ENCODE measurements at regions not wholly inside any gene's neighbourhood (a gene's known extent, or its start where the extent isn't known, plus 50 kb on each side); places are given as distances from the start of the nearest gene placed in this dataset.
"Not testable (repeated sequence)": the region's sequence is repeated elsewhere in the genome, so short reads cannot be mapped to it uniquely, and the experiment has no call there.

GRCh38 chr18:34942276-34942675, 98.9 kb upstream of the MAPRE2 start:
- DNase-seq (ENCODE audit: low read depth in 2 of 2), result peak in 1 of 2 donors; percentile 3

- no peak for DNase-seq (ENCODE audit: low read depth in 2 of 2)
Measured at GRCh38 chr18:34942975-34943374, 98.2 kb upstream of the MAPRE2 start.

GRCh38 chr18:34943587-34943986, 97.6 kb upstream of the MAPRE2 start:
- no peak for DNase-seq (ENCODE audit: low read depth in 2 of 2)

- peak in 1 of 2 donors; percentile 8 for DNase-seq (ENCODE audit: low read depth in 2 of 2)
Measured at GRCh38 chr18:34947711-34948125, 93.5 kb upstream of the MAPRE2 start.

GRCh38 chr18:34951625-34952379, 89.4 kb upstream of the MAPRE2 start:
- DNase-seq (ENCODE audit: low read depth in 2 of 2), result no peak

- no peak for DNase-seq (ENCODE audit: low read depth in 2 of 2)
Measured at GRCh38 chr18:34953212-34953611, 88.0 kb upstream of the MAPRE2 start.

- not testable (repeated sequence) for DNase-seq (ENCODE audit: low read depth in 2 of 2)
Measured at GRCh38 chr18:34955494-34955893, 85.7 kb upstream of the MAPRE2 start.

GRCh38 chr18:34956663-34957062, 84.5 kb upstream of the MAPRE2 start:
- DNase-seq (ENCODE audit: low read depth in 2 of 2), result peak in 1 of 2 donors; percentile 65

- DNase-seq (ENCODE audit: low read depth in 2 of 2), result peak in 1 of 2 donors; percentile 22
Measured at GRCh38 chr18:34957119-34957863, 83.9 kb upstream of the MAPRE2 start.

- no peak for DNase-seq (ENCODE audit: low read depth in 2 of 2)
Measured at GRCh38 chr18:34957864-34958259, 83.4 kb upstream of the MAPRE2 start.

GRCh38 chr18:34959211-34959829, 81.9 kb upstream of the MAPRE2 start:
- DNase-seq (ENCODE audit: low read depth in 2 of 2), result no peak

GRCh38 chr18:34959989-34960388, 81.2 kb upstream of the MAPRE2 start:
- DNase-seq (ENCODE audit: low read depth in 2 of 2), result no peak

- no peak for DNase-seq (ENCODE audit: low read depth in 2 of 2)
Measured at GRCh38 chr18:34965108-34965507, 76.1 kb upstream of the MAPRE2 start.

GRCh38 chr18:34965566-34965965, 75.6 kb upstream of the MAPRE2 start:
- DNase-seq (ENCODE audit: low read depth in 2 of 2), result no peak

GRCh38 chr18:34970106-34970505, 71.1 kb upstream of the MAPRE2 start:
- no peak for DNase-seq (ENCODE audit: low read depth in 2 of 2)

GRCh38 chr18:34971313-34971712, 69.9 kb upstream of the MAPRE2 start:
- DNase-seq (ENCODE audit: low read depth in 2 of 2), result no peak

- no peak for DNase-seq (ENCODE audit: low read depth in 2 of 2)
Measured at GRCh38 chr18:34972765-34973414, 68.3 kb upstream of the MAPRE2 start.

GRCh38 chr18:34976123-34976522, 65.1 kb upstream of the MAPRE2 start:
- no peak for DNase-seq (ENCODE audit: low read depth in 2 of 2)

GRCh38 chr18:34976534-34976898, 64.7 kb upstream of the MAPRE2 start:
- DNase-seq (ENCODE audit: low read depth in 2 of 2), result no peak

GRCh38 chr18:34976899-34977837, 64.0 kb upstream of the MAPRE2 start:
- peak; percentile 37 to 64 for DNase-seq (ENCODE audit: low read depth in 2 of 2)

Measured in lung microvascular endothelial cell (primary cell).